Ishikawa (cell line): ENCODE measurements at regions not wholly inside any gene's neighbourhood (a gene's known extent, or its start where the extent isn't known, plus 50 kb on each side); places are given as distances from the start of the nearest gene placed in this dataset.

ENCODE experiments used
- CEBPB ChIP-seq: IDR thresholded peaks from 2 replicates; pipeline ENCODE4 v1.6.1; 2012
- CREB1 ChIP-seq: IDR thresholded peaks from 2 replicates; pipeline ENCODE4 v1.6.1; 2012; ENCODE audit warnings: low read depth
- EGR1 ChIP-seq: IDR thresholded peaks from 2 replicates; pipeline ENCODE4 v1.6.1; 2012
- EP300 ChIP-seq: IDR thresholded peaks from 2 replicates; pipeline ENCODE4 v1.6.1; 2012; ENCODE audit warnings: borderline replicate concordance
- FOXM1 ChIP-seq: IDR thresholded peaks from 2 replicates; pipeline ENCODE4 v1.6.1; 2012; ENCODE audit warnings: low read depth, borderline replicate concordance
- NFIC ChIP-seq: IDR thresholded peaks from 2 replicates; pipeline ENCODE4 v1.6.1; 2012
- RAD21 ChIP-seq: IDR thresholded peaks from 2 replicates; pipeline ENCODE4 v1.6.1; 2012; ENCODE audit warnings: low read depth
- TAF1 ChIP-seq: IDR thresholded peaks from 2 replicates; pipeline ENCODE4 v1.6.1; 2012; ENCODE audit warnings: low read depth, mild to moderate bottlenecking
- TCF12 ChIP-seq: IDR thresholded peaks from 2 replicates; pipeline ENCODE4 v1.6.1; 2012; ENCODE audit warnings: low read depth
- TEAD4 ChIP-seq: IDR thresholded peaks from 2 replicates; pipeline ENCODE4 v1.6.1; 2012
- YY1 ChIP-seq: IDR thresholded peaks from 2 replicates; pipeline ENCODE4 v1.6.1; 2012; ENCODE audit warnings: low read depth
- ZBTB7A ChIP-seq: IDR thresholded peaks from 2 replicates; pipeline ENCODE4 v1.6.1; 2012; ENCODE audit warnings: low read depth
- TF ChIP-seq, protein P1 (sequence below): IDR thresholded peaks from 2 replicates; pipeline ENCODE4 v1.6.1; 2012; ENCODE audit warnings: low read depth, mild to moderate bottlenecking
- TF ChIP-seq, protein P2 (sequence below): IDR thresholded peaks from 2 replicates; pipeline ENCODE4 v1.6.1; 2012
- TF ChIP-seq, protein P3 (sequence below): IDR thresholded peaks from 2 replicates; pipeline ENCODE4 v1.6.1; 2012

DNA sequence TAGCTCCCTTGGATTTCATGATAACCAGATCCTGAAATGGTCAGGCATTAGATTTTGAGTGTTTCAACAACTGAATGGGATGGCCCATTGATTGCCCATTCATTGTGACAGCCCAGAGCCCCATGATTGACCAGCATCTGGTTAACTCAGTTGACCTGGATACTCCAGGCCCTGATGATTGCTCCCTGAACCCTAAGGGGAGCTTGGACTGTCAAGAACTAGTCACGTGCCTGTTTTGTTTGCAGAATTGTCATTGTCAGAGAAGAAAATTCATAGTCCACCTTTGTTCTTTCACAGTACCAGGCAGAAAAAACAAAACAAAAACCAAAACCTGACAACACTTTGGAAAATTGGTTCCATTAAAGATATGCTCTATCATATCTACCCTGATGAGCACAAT, 241.3 kb upstream of the ONECUT1 start:
- TF ChIP-seq TEAD4 (no peak), FOXM1 (no peak), NFIC (no peak), CREB1 (no peak), EGR1 (no peak), CEBPB (no peak), RAD21 (no peak), YY1 (no peak), TCF12 (no peak), ZBTB7A (no peak), EP300 (no peak), TAF1 (no peak)
- TF ChIP-seq, protein P1, sequence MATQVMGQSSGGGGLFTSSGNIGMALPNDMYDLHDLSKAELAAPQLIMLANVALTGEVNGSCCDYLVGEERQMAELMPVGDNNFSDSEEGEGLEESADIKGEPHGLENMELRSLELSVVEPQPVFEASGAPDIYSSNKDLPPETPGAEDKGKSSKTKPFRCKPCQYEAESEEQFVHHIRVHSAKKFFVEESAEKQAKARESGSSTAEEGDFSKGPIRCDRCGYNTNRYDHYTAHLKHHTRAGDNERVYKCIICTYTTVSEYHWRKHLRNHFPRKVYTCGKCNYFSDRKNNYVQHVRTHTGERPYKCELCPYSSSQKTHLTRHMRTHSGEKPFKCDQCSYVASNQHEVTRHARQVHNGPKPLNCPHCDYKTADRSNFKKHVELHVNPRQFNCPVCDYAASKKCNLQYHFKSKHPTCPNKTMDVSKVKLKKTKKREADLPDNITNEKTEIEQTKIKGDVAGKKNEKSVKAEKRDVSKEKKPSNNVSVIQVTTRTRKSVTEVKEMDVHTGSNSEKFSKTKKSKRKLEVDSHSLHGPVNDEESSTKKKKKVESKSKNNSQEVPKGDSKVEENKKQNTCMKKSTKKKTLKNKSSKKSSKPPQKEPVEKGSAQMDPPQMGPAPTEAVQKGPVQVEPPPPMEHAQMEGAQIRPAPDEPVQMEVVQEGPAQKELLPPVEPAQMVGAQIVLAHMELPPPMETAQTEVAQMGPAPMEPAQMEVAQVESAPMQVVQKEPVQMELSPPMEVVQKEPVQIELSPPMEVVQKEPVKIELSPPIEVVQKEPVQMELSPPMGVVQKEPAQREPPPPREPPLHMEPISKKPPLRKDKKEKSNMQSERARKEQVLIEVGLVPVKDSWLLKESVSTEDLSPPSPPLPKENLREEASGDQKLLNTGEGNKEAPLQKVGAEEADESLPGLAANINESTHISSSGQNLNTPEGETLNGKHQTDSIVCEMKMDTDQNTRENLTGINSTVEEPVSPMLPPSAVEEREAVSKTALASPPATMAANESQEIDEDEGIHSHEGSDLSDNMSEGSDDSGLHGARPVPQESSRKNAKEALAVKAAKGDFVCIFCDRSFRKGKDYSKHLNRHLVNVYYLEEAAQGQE = no peak
- TF ChIP-seq, protein P2, sequence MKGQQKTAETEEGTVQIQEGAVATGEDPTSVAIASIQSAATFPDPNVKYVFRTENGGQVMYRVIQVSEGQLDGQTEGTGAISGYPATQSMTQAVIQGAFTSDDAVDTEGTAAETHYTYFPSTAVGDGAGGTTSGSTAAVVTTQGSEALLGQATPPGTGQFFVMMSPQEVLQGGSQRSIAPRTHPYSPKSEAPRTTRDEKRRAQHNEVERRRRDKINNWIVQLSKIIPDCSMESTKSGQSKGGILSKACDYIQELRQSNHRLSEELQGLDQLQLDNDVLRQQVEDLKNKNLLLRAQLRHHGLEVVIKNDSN = no peak
- TF ChIP-seq, protein P3, sequence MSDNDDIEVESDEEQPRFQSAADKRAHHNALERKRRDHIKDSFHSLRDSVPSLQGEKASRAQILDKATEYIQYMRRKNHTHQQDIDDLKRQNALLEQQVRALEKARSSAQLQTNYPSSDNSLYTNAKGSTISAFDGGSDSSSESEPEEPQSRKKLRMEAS = no peak

DNA sequence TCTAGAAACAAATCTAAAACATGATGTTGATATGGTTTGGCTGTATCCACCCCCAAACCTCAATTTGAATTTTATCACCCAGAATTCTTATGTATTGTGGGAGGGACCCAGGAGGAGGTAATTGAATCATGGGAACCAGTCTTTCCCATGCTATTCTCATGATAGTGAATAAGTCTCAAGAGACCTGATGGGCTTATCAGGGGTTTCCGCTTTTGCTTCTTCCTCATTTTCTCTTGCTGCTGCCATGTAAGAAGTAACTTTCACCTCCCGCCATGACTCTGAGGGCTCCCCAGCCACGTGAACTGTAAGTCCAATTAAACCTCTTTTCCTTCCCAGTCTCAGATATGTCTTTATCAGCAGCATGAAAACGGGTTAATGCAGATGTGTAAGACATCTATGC, 232.7 kb upstream of the ONECUT1 start:
- TF ChIP-seq FOXM1 = no peak
- TF ChIP-seq CEBPB = no peak
- no peak for TF ChIP-seq NFIC

DNA sequence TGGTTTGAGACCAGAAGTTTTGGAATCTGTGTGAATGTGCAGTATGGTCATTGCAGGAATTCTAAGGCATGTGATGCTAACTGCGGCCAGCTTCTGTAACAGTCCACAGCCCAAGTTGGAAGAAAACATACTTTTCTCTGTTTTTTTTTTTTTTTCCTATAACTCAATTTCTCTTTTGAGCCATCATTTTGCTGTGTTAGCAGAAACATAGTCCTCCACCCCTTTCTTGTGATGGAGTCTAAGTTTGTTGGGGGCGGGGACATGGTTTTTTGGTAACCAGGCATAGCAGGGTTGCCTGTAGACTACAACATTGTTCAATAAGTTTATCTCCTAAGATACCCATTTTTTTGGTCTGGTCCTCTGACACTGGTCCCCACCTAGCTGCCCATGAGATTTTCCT, 223.2 kb upstream of the ONECUT1 start:
- TF ChIP-seq, protein P2 = no peak

DNA sequence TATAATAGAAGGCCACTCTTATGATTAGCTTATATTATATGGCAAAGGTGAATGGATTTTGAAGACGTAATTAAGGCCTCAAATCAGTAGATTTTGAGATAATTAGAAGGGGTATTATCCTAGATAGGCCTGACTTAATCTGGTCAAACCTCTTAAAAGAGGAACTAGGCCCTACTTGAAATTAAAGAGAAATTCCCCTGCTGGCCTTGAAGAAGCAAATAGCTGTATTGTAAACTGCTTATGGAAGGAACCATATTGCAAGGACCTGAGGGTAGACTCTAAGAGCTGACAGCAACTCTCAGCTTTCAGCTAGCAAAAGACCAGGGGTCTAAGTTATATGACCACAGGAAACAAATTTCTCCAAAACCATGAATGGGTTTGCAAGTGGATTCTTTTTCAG, 219.0 kb upstream of the ONECUT1 start:
- TF ChIP-seq NFIC (no peak), TEAD4 (no peak), TAF1 (no peak), FOXM1 (no peak), RAD21 (no peak), TCF12 (no peak), EP300 (no peak), YY1 (no peak), CREB1 (no peak), ZBTB7A (no peak), CEBPB (no peak), EGR1 (no peak)
- TF ChIP-seq, protein P2 = no peak
- TF ChIP-seq, protein P1 = no peak
- TF ChIP-seq, protein P3 = no peak

DNA sequence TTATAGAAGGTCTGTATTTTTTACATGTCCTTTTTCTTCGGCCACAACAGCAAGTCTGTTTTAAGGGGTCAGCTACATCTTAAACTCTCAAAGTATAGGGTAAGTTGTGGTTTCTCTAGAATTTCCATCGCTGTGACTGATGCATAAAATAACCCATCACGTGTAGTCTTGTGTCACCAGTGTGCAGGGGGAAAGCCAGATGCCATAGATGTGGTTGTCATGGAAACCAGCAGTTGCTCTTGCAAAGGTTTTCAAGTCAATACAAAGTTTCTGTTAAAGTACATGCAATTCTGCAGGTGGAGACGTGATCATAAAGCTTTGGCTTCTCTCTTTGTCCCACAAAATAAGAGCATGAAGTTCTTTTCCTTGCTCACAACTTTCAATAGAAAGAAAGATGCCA, 210.3 kb upstream of the ONECUT1 start:
- TF ChIP-seq TEAD4 (no peak), YY1 (no peak), ZBTB7A (no peak), EGR1 (no peak), EP300 (no peak), TAF1 (no peak), CEBPB (no peak), TCF12 (no peak)
- TF ChIP-seq, protein P3 = no peak

DNA sequence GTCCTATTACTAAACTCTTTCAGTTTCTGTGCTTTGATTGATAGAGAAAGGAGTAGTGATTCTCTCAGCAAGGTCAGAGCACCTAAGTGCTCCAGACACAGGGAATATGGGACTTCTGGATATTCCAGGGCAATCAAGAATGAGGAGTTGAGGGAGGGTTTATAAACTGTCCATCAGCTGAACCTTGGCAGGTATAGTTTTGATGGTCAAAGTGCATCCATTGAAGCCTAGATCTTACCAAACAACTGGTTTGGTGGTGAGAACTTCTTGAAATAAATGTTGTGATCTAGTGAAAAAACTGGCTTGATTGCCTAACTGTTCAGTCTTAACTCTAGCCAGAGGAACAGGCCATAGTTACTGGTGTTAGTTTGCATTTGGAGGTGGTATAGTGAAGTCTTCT, 207.0 kb upstream of the ONECUT1 start:
- TF ChIP-seq EGR1 (no peak), TEAD4 (no peak), NFIC (no peak), CEBPB (no peak)
- TF ChIP-seq, protein P1 = no peak
- TF ChIP-seq, protein P2 = no peak
